HG03066 (cell line): ENCODE measurements at regions not wholly inside any gene's neighbourhood (a gene's known extent, or its start where the extent isn't known, plus 50 kb on each side); places are given as distances from the start of the nearest gene placed in this dataset.

Experiments used
- ATAC-seq: cut with Tn5 transposase; IDR thresholded peaks from one replicate; pipeline ENCODE4 v1.9.1; 2021; ENCODE audit warnings: low read depth; ENCODE audit not compliant: unreplicated experiment

GRCh38 chr2:198322275-198322674, 517.9 kb downstream of the PLCL1 start:
- no peak for ATAC-seq

- ATAC-seq = no peak
Measured at GRCh38 chr2:198321522-198322088, 517.2 kb downstream of the PLCL1 start.

DNA sequence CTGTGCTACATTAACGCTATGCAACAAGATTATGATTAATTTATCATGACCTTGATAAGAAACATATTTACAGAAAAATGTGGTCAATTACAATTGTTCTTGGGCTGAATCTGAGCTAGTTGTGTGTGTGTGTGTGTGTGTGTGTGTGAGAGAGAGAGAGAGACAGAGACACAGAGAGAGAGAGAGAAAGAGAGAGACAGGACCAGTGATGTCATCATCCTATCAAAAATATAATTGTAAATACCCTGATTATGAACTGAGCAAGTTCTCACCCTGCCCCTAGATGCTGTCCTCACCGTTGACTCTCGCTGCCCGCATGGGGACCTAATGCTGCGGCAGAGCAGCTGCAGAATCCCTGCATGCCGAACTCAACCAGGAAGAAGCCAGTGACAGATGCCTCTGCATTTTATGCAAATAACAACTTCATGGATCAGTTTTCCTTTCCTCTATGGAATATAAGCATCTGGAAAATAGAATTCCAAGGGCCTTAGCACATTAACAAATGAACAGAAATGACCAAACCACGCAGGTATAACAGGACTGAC, 512.5 kb downstream of the PLCL1 start:
- no peak for ATAC-seq

- ATAC-seq = no peak
Measured at GRCh38 chr2:198315791-198316630, 511.6 kb downstream of the PLCL1 start.

GRCh38 chr2:198314559-198315153, 510.3 kb downstream of the PLCL1 start:
- ATAC-seq = peak; percentile 61

- no peak for ATAC-seq
Measured at GRCh38 chr2:198312596-198313483, 508.4 kb downstream of the PLCL1 start.

DNA sequence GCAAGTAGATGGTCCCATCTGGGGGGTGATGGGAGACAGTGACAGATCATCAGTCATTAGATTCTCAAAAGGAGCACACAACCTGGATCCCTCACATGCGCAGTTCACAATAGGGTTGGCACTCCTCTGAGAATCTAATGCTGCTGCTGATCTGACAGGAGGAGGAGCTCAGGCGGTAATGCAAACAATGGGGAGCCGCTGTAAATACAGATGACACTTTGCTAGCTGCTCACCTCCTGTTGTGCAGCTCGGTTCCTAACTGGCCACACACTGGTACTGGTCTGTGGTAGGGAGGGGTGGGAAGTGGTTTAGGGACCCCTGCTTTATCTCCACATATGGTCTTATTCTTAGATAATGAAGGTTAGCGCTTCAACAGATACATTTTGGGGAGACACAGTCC, 506.6 kb downstream of the PLCL1 start:
- no peak for ATAC-seq

- ATAC-seq = no peak
Measured at GRCh38 chr2:198309673-198310280, 505.4 kb downstream of the PLCL1 start.

- no peak for ATAC-seq
Measured at GRCh38 chr2:198309081-198309480, 504.7 kb downstream of the PLCL1 start.

GRCh38 chr2:198308368-198308767, 504.0 kb downstream of the PLCL1 start:
- no peak for ATAC-seq

DNA sequence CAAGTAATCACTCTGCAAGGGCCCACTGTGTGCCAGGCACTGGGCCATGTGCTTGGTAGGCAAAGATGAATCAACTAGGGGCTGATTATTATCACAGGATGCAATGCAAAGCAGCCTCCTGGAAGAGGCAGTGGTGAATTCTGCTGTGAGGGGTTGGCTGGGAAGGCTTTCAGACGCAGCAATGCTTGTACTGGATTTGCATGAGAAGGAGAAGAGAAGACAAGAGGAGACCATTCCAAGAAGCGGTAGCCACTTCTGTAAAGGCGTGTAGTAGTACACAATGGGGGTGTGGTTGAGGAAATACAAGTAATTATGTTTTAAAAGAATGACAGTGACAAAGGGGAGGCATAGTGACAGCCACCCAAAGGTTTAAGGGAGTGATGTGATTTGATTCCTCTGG, 502.7 kb downstream of the PLCL1 start:
- ATAC-seq = no peak

DNA sequence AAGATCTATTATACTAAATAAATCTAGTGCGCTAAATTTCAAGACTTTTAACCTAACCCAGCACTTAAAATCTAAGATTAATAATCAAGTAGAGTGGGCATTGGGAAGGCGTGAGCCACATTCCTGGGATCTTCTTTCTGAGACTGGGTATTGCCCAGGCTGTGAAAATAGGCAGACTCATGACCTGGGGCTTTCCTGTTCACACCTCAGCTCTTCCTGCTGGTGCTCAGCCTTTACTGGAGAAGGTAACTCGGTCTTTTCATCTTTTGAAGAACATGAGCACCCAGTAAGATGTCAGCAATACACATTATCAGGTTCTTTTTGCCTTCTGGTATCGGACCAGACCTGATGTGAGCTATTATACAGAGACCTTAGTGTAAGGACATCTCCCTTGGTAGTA, 500.5 kb downstream of the PLCL1 start:
- no peak for ATAC-seq

GRCh38 chr2:198297350-198297749, 493.0 kb downstream of the PLCL1 start:
- no peak for ATAC-seq

DNA sequence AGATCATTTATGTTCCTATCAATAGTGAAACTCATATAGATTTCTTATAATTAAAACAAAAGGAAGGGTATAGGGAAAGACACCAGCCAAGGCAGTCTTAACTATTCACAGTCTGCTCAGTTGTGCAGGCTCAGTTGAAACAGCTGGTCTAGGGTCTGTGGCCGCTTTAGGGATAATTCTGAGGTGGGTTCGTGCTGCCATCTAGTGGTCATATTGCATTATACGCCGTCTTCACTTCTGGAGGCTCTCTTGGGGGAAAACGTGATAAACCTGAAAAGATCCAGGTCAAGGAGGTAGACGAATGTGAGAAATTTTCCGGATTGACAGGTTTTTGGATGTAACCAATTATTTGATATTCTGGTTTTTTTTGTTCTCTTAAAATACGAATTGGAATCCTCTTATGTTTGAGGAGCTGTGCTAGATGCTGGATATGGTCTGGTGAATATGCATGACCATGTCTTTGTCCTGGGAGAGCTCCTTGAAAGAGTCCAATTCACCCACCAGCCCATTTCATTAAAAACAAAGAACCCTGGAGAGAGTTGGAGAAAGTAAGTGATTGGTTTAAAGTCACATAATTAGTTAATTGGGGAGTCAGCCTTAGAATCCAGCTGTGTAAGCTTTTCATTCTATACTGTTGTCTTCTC, 492.4 kb downstream of the PLCL1 start:
- peak; percentile 91 for ATAC-seq

- ATAC-seq = no peak
Measured at GRCh38 chr2:198293281-198293680, 488.9 kb downstream of the PLCL1 start.

GRCh38 chr2:198289811-198290210, 485.4 kb downstream of the PLCL1 start:
- ATAC-seq = no peak

- ATAC-seq = no peak
Measured at GRCh38 chr2:198287706-198288105, 483.3 kb downstream of the PLCL1 start.

GRCh38 chr2:198285216-198285615, 480.8 kb downstream of the PLCL1 start:
- ATAC-seq = no peak

GRCh38 chr2:198283146-198283545, 478.8 kb downstream of the PLCL1 start:
- ATAC-seq = no peak

- ATAC-seq = no peak
Measured at GRCh38 chr2:198282061-198282460, 477.7 kb downstream of the PLCL1 start.
